ENCODE measurements at regions not wholly inside any gene's neighbourhood (a gene's known extent, or its start where the extent isn't known, plus 50 kb on each side); places are given as distances from the start of the nearest gene placed in this dataset.

- Histone ChIP-seq H3K4me1 (ENCODE audit: control insufficient read depth in 2 of 2, insufficient read depth in 1 of 2, low read depth in 1 of 2, low read length in 2 of 2) (no peaks in the 10 kb centered on the region), H2BK15ac (ENCODE audit: low read length) (no peak overlapping the region), H3K9ac (ENCODE audit: low read depth, low read length, poor library complexity) (no peak overlapping the region), H4K8ac (ENCODE audit: low read depth, low read length) (no peak overlapping the region), H3K18ac (ENCODE audit: low read length) (no peak overlapping the region), H3K9me3 (replicated peaks in 1 of 2; ENCODE audit: control insufficient read depth in 2 of 2, insufficient read depth in 1 of 2, low read depth in 1 of 2, low read length in 2 of 2) (no peaks in the 10 kb centered on the region), H3K14ac (ENCODE audit: low read length) (no peak overlapping the region), H3K4me2 (ENCODE audit: insufficient read depth, low read length, poor library complexity, severe bottlenecking) (no peak overlapping the region), H2BK12ac (ENCODE audit: low read length) (no peak overlapping the region), H2BK5ac (ENCODE audit: low read length) (no peak overlapping the region), H3K27me3 (ENCODE audit: control insufficient read depth in 3 of 3, insufficient read depth in 3 of 3, low read depth in 1 of 3, low read length in 3 of 3) (no peaks in the 10 kb centered on the region), H3K27ac (replicated peaks; ENCODE audit: low read length) (no peak overlapping the region), H4K91ac (ENCODE audit: low read depth, low read length, poor library complexity) (no peak overlapping the region), H3K4me3 (ENCODE audit: low read length in 2 of 2) (no peak overlapping the region), H2AK5ac (ENCODE audit: low read depth, low read length) (no peak overlapping the region), H3K36me3 (replicated peaks in 1 of 2; ENCODE audit: control insufficient read depth in 2 of 2, insufficient read depth in 2 of 2, low read length in 2 of 2) (no peaks in the 10 kb centered on the region), H2AFZ (ENCODE audit: low read length) (no peak overlapping the region), H3K79me1 (ENCODE audit: low read depth, low read length) (no peaks in the 10 kb centered on the region), H3K23ac (ENCODE audit: low read depth, low read length, poor library complexity) (no peak overlapping the region), H3K4ac (ENCODE audit: low read length) (no peak overlapping the region), H2BK120ac (ENCODE audit: low read depth, low read length) (no peak overlapping the region)
- WGBS, 2 donors (ENCODE audit: extremely low coverage in 2 of 2, insufficient read length in 2 of 2, insufficient replicate concordance in 1 of 2), result no CpG with 5 or more reads among the region's 3 CpGs
- no peak for DNase-seq (ENCODE audit: low spot score)
These were observed 178.4 kb upstream of the SYNDIG1 start for GRCh38 chr20:24291014-24291413.

GRCh38 chr20:24289737-24290481, 179.5 kb upstream of the SYNDIG1 start:
- no peak overlapping the region for H2AK5ac ChIP-seq (ENCODE audit: low read depth, low read length)
- no peaks in the 10 kb centered on the region for H3K27me3 ChIP-seq (ENCODE audit: control insufficient read depth in 3 of 3, insufficient read depth in 3 of 3, low read depth in 1 of 3, low read length in 3 of 3)
- H2BK12ac ChIP-seq (ENCODE audit: low read length), result no peak overlapping the region
- no peaks in the 10 kb centered on the region for H3K36me3 ChIP-seq (replicated peaks in 1 of 2; ENCODE audit: control insufficient read depth in 2 of 2, insufficient read depth in 2 of 2, low read length in 2 of 2)
- H3K4me1 ChIP-seq (ENCODE audit: control insufficient read depth in 2 of 2, insufficient read depth in 1 of 2, low read depth in 1 of 2, low read length in 2 of 2), result no peaks in the 10 kb centered on the region
- no peak overlapping the region for H3K27ac ChIP-seq (replicated peaks; ENCODE audit: low read length)
- WGBS, 2 donors (ENCODE audit: extremely low coverage in 2 of 2, insufficient read length in 2 of 2, insufficient replicate concordance in 1 of 2), result no CpG with 5 or more reads among the region's 7 CpGs
- H4K8ac ChIP-seq (ENCODE audit: low read depth, low read length), result no peak overlapping the region
- no peak overlapping the region for H2AFZ ChIP-seq (ENCODE audit: low read length)
- no peak overlapping the region for H3K18ac ChIP-seq (ENCODE audit: low read length)
- no peak overlapping the region for H2BK15ac ChIP-seq (ENCODE audit: low read length)
- no peak overlapping the region for H4K91ac ChIP-seq (ENCODE audit: low read depth, low read length, poor library complexity)
- H3K23ac ChIP-seq (ENCODE audit: low read depth, low read length, poor library complexity), result no peak overlapping the region
- DNase-seq (ENCODE audit: low spot score), result no peak
- H3K14ac ChIP-seq (ENCODE audit: low read length), result no peak overlapping the region
- H3K9ac ChIP-seq (ENCODE audit: low read depth, low read length, poor library complexity), result no peak overlapping the region
- H3K4me2 ChIP-seq (ENCODE audit: insufficient read depth, low read length, poor library complexity, severe bottlenecking), result no peak overlapping the region
- H2BK120ac ChIP-seq (ENCODE audit: low read depth, low read length), result no peak overlapping the region
- no peaks in the 10 kb centered on the region for H3K9me3 ChIP-seq (replicated peaks in 1 of 2; ENCODE audit: control insufficient read depth in 2 of 2, insufficient read depth in 1 of 2, low read depth in 1 of 2, low read length in 2 of 2)
- H3K79me1 ChIP-seq (ENCODE audit: low read depth, low read length), result no peaks in the 10 kb centered on the region
- H3K4me3 ChIP-seq (ENCODE audit: low read length in 2 of 2), result no peak overlapping the region
- H2BK5ac ChIP-seq (ENCODE audit: low read length), result no peak overlapping the region
- no peak overlapping the region for H3K4ac ChIP-seq (ENCODE audit: low read length)

- H3K36me3 ChIP-seq (replicated peaks in 1 of 2; ENCODE audit: control insufficient read depth in 2 of 2, insufficient read depth in 2 of 2, low read length in 2 of 2), result no peaks in the 10 kb centered on the region
- no peak overlapping the region for H4K8ac ChIP-seq (ENCODE audit: low read depth, low read length)
- DNase-seq (ENCODE audit: low spot score), result no peak
- no peak overlapping the region for H3K4me2 ChIP-seq (ENCODE audit: insufficient read depth, low read length, poor library complexity, severe bottlenecking)
- no peak overlapping the region for H3K18ac ChIP-seq (ENCODE audit: low read length)
- H3K4me1 ChIP-seq (ENCODE audit: control insufficient read depth in 2 of 2, insufficient read depth in 1 of 2, low read depth in 1 of 2, low read length in 2 of 2), result no peaks in the 10 kb centered on the region
- no peak overlapping the region for H2AK5ac ChIP-seq (ENCODE audit: low read depth, low read length)
- no peak overlapping the region for H2BK120ac ChIP-seq (ENCODE audit: low read depth, low read length)
- no peaks in the 10 kb centered on the region for H3K9me3 ChIP-seq (replicated peaks in 1 of 2; ENCODE audit: control insufficient read depth in 2 of 2, insufficient read depth in 1 of 2, low read depth in 1 of 2, low read length in 2 of 2)
- H3K79me1 ChIP-seq (ENCODE audit: low read depth, low read length), result no peaks in the 10 kb centered on the region
- H2BK15ac ChIP-seq (ENCODE audit: low read length), result no peak overlapping the region
- no peak overlapping the region for H2BK5ac ChIP-seq (ENCODE audit: low read length)
- WGBS, 2 donors (ENCODE audit: extremely low coverage in 2 of 2, insufficient read length in 2 of 2, insufficient replicate concordance in 1 of 2), result no CpG with 5 or more reads among the region's 5 CpGs
- H2AFZ ChIP-seq (ENCODE audit: low read length), result no peak overlapping the region
- no peaks in the 10 kb centered on the region for H3K27me3 ChIP-seq (ENCODE audit: control insufficient read depth in 3 of 3, insufficient read depth in 3 of 3, low read depth in 1 of 3, low read length in 3 of 3)
- H4K91ac ChIP-seq (ENCODE audit: low read depth, low read length, poor library complexity), result no peak overlapping the region
- H3K4me3 ChIP-seq (ENCODE audit: low read length in 2 of 2), result no peak overlapping the region
- H3K14ac ChIP-seq (ENCODE audit: low read length), result no peak overlapping the region
- no peak overlapping the region for H2BK12ac ChIP-seq (ENCODE audit: low read length)
- no peak overlapping the region for H3K27ac ChIP-seq (replicated peaks; ENCODE audit: low read length)
- H3K9ac ChIP-seq (ENCODE audit: low read depth, low read length, poor library complexity), result no peak overlapping the region
- H3K4ac ChIP-seq (ENCODE audit: low read length), result no peak overlapping the region
- no peak overlapping the region for H3K23ac ChIP-seq (ENCODE audit: low read depth, low read length, poor library complexity)
These were observed 186.2 kb upstream of the SYNDIG1 start for GRCh38 chr20:24283186-24283585.

GRCh38 chr20:24277196-24277595, 192.2 kb upstream of the SYNDIG1 start:
- Histone ChIP-seq H3K14ac (ENCODE audit: low read length) (no peak overlapping the region), H2AK5ac (ENCODE audit: low read depth, low read length) (no peak overlapping the region), H3K18ac (ENCODE audit: low read length) (no peak overlapping the region), H2BK120ac (ENCODE audit: low read depth, low read length) (no peak overlapping the region), H3K4me1 (ENCODE audit: control insufficient read depth in 2 of 2, insufficient read depth in 1 of 2, low read depth in 1 of 2, low read length in 2 of 2) (no peaks in the 10 kb centered on the region), H3K36me3 (replicated peaks in 1 of 2; ENCODE audit: control insufficient read depth in 2 of 2, insufficient read depth in 2 of 2, low read length in 2 of 2) (no peaks in the 10 kb centered on the region), H2BK5ac (ENCODE audit: low read length) (no peak overlapping the region), H3K4ac (ENCODE audit: low read length) (no peak overlapping the region), H2BK15ac (ENCODE audit: low read length) (no peak overlapping the region), H4K8ac (ENCODE audit: low read depth, low read length) (no peak overlapping the region), H3K27me3 (ENCODE audit: control insufficient read depth in 3 of 3, insufficient read depth in 3 of 3, low read depth in 1 of 3, low read length in 3 of 3) (no peaks in the 10 kb centered on the region), H3K9ac (ENCODE audit: low read depth, low read length, poor library complexity) (no peak overlapping the region), H3K4me2 (ENCODE audit: insufficient read depth, low read length, poor library complexity, severe bottlenecking) (no peak overlapping the region), H3K4me3 (ENCODE audit: low read length in 2 of 2) (no peak overlapping the region), H3K79me1 (ENCODE audit: low read depth, low read length) (no peaks in the 10 kb centered on the region), H3K23ac (ENCODE audit: low read depth, low read length, poor library complexity) (no peak overlapping the region), H2BK12ac (ENCODE audit: low read length) (no peak overlapping the region), H4K91ac (ENCODE audit: low read depth, low read length, poor library complexity) (no peak overlapping the region), H3K27ac (replicated peaks; ENCODE audit: low read length) (no peak overlapping the region), H2AFZ (ENCODE audit: low read length) (no peak overlapping the region), H3K9me3 (replicated peaks in 1 of 2; ENCODE audit: control insufficient read depth in 2 of 2, insufficient read depth in 1 of 2, low read depth in 1 of 2, low read length in 2 of 2) (no peaks in the 10 kb centered on the region)
- WGBS, 2 donors (ENCODE audit: extremely low coverage in 2 of 2, insufficient read length in 2 of 2, insufficient replicate concordance in 1 of 2), result no CpG with 5 or more reads among the region's 9 CpGs
- DNase-seq (ENCODE audit: low spot score), result no peak

All from neuronal stem cell (in vitro differentiated cells).